GM19328 (cell line): ENCODE measurements at regions not wholly inside any gene's neighbourhood (a gene's known extent, or its start where the extent isn't known, plus 50 kb on each side); places are given as distances from the start of the nearest gene placed in this dataset.
"Not testable (repeated sequence)": the region's sequence is repeated elsewhere in the genome, so short reads cannot be mapped to it uniquely, and the experiment has no call there.

ENCODE experiments used
- ATAC-seq: cut with Tn5 transposase; IDR thresholded peaks from one replicate; pipeline ENCODE4 v1.9.1; 2021; ENCODE audit warnings: mild to moderate bottlenecking, moderate library complexity; ENCODE audit not compliant: unreplicated experiment

DNA sequence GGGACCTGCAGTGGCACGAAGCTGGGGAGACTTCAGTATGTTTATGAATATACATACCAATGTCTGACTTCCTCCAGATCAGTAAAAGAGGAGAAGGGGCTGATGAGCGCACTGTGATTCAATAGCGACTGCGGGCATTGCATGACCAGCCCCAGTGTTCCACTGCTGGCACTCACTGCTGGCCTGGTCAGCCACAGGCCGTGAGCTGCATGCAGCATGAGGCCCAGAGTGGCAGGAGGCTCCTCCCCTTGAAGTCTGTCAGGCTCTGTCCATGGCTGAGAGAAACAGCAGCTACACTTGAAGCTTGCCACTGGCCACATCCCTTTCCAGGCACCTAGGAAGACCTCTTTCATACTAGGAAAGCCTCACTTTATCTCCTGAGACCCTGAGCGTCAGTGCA lies 265.9 kb upstream of the CDYL start:
- ATAC-seq = no peak

DNA sequence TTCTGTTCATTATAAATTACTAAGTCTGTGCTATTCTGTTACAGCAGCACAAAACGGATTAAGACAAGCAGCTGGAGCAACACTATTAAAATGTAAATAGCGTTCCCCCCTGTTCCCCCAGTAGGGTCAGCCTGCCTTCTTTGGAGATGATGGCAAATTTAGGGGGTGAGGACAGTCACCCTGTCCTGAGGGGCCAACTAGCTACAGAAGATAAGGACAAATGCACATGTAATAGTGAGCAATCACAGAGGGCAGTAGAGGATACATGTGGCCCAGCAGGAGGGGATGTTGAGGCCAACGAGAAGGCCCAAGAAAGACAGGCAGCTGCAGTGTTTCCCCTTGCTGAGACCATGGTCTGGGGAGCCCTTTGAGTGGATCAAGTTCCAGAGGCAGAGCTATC lies 266.7 kb upstream of the CDYL start:
- no peak for ATAC-seq

DNA sequence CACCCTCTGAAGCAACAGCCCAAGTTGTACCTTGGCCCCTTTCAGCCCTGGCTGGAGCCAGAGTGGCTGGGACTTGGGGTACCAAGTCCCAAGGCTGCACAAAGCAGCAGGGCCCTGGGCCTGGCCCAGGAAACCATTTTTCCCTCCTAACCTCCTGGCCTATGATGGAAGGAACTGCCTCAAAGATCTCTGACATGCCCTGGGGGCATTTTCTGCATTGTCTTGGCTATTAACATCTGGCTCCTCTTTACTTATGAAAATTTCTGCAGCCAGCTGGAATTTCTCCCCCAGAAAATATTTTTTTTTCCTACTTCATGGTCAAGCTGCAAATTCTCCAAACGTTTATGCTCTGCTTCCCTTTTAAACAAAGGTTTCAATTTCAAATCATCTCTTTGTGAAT lies 269.4 kb upstream of the CDYL start:
- no peak for ATAC-seq

DNA sequence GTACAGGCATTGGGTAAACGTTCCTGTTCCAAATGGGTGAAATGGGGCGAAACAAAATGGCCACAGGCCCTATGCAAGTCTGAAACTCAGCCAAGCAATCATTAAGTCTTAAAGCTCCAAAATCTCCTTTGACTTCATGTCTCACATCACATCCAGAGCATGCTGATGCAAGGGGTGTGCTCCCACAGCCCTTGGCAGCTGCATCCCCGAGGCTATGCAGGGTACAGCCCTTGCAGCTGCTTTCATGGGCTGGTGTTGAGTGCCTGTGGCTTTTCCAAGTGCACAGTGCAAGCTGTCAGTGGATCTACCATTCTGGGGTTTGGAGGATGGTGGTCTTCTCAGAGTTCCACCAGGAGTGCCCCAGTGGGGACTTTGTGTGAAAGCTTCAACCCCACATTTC lies 270.0 kb upstream of the CDYL start:
- ATAC-seq = no peak

DNA sequence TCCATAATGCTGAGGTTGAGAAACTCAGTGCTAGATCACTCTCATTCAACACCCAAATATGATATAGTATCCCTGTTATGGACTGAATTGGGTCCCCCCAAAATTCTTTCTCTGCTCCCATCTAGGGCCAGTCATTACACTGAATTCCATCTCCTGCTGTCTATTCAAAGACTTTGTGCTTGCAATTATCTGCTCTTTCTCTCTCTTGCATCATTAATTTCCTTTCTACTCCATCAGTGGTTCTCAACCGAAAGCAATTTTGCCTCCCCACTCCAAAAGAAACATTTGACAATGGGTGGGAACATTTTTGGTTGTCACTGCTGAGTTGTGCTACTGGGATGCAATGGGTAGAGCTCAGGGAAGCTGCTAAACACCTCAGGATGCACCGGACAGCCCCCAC lies 271.5 kb upstream of the CDYL start:
- ATAC-seq = no peak

DNA sequence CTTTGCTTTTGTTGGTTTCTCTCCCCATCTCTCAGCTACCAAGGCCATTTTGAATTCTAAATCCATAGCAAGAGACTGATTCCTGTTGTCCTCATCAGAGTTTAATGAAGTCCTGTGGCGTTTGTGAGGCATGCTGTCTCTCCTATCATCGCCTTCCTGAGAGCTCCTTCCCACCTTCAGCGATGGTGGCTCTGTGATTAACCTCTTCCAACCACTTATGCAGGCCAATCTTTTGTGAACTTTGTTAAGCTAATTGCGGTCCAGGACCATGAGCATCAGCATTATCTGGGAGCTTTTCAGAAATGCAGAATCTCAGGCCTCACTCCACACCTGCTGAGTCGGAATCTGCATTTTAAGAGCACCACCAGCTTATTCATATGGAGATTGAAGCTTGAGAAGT lies 272.5 kb upstream of the CDYL start:
- no peak for ATAC-seq

DNA sequence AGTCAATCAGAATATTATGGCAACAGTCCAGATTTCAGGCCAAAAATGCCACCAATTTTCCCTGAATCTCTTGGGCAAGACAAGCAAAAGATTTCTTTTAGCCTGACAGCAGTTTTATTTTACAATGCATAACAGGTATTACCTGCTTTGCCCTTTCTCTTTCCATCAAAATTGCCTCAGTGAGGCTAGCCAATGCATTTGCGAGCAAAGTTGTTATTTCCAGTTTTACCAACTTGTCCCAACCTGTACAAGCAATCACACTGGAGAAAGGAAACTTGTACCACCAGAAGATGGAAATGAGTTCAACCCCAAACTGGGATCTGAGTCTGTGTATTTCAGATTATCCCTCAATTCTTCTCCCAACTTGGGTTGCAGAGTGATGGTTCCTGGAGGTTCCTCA lies 279.9 kb upstream of the CDYL start:
- no peak for ATAC-seq

DNA sequence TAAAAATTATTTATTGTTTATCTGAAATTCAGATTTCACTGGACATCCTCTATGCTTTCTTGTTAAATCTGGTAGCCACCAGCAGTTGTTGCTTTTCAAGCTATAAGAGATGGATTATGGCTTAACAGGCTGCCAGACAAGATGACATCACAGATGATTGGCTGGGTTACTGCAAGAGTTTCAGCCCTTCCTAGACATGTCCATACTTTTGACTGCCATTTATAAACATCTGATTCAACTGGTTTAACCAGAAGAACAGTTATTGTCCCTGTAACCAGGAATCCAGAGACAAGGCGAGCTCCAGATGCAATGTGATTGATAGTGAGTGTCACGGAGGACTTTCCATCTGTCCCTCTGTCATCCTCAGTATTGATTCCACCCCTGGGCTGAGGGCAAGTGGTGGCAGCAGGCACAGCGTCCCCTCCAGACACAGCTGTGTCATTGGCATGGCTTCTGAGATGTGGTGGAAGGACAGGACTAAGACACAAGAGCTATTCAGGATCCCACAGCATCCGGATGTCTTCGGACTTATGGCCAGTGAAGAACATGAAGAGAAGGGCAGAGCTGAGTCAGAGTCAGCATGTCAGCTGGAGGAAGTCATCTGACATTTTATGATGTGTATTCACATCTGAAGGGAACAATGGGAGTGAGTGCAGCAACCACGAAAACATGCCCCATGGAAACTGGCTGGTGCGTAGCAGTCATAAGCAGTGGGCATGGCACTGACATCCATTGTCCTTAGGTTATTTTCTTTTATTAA lies 284.5 kb upstream of the CDYL start:
- no peak for ATAC-seq

DNA sequence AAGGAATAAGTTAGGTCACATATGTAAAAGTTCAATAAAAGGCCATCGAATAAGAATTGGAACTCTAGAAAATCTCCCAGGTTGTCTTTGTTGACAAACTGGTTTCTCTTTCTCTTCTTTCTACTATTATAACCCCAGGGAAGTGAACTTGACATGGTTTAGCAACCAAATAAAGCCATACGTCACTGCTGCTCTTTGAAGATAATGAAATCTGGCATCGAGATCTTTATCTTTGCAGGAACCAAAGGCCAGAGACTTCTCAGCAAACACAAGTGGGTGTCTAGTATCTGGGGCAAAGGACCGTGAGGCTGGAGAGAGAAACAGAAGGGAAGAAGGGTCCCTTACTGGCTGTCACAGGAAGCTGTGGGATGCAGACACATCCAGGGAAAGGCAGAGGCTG lies 286.7 kb upstream of the CDYL start:
- ATAC-seq = no peak

DNA sequence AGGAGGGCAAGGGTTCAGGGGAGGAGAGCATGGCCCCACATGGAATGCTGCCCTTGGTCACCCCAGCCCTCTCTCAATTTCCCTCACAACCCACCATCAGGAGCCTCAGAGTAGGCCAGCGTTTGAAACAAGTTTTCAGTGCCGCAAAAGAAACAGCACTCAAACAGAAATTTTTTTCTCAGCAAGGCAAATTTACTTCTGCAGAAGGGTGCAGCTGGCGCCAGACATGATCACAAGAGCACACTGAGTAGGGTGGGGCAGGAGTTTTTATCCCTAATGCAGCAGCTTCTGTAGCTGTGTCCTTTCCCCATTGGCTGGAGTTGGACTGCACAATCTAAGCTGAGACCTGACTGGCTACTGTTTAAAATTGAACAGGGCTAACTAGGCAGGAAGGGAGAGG lies 287.8 kb upstream of the CDYL start:
- no peak for ATAC-seq

DNA sequence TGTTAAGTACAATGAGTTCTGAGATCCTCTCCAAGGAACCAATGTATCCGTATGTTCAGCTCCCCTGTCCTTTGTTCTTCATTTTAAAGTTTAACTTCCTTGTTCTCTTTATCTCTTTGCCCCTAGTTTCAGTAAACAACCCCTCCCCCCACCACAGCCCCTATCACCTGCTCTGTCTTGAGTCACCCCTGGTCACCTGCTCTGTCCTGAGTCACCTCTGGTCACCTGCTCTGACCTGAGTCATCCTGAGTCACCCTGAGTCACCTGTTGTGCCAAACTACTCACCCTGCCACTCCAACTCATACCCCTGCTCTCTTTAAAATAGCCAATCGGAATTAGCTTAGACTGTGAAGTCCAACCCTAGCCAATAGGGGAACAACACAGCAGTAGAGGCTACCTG lies 288.7 kb upstream of the CDYL start:
- ATAC-seq = no peak

DNA sequence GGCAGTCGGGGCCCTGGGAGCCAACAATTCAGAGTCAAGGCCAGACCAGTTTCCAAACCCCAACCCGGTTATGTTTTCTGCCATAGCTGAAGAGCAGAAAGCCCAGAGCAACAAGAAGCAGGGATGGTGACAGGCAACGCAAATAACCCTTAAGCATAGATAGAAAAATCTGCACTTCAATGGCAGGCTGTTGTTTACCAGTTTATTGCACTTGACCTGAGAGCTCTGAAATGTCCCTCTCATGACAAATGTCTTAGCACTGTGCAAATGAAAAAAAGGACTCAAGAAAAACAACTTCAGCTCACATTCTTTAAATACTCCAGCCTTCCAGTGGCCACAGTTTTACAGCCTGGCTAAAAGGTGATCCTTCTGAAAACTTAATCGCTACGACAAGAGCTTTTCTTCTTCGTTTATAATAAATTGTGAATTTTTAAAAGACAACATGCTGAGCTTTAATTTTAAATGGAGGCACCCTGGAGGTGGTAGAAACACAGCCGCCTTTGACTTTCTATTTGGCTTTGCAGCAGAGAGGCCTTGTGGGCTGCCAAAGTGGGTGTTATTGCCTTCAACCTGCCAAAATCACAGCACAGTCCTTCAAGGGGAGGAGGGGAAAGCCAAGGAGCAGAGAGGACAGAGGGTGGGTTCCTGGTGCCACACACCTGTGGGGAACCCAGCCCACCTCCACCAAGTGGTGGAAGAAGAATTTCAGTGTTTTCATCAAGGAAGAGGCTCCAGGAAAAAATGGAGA lies 289.5 kb upstream of the CDYL start:
- no peak for ATAC-seq

DNA sequence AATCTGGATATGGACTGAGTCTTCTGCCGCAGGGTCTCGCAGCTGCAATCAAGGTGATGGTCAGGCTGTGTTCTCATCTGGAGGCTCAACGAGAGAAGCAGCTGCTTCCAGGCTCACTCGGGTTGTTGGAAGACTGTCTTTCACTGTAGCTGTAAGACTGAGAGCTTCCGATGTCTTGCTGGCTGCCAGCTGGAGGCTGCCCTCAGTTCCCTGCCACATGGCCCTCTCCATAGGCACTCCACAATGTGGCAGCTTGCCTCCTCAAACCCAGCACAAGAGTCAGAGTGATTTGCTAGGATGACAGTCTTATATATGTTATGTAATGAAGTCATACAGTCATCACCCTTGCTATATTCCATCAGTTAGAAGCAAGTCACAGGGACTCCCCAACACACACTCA lies 290.5 kb upstream of the CDYL start:
- no peak for ATAC-seq

DNA sequence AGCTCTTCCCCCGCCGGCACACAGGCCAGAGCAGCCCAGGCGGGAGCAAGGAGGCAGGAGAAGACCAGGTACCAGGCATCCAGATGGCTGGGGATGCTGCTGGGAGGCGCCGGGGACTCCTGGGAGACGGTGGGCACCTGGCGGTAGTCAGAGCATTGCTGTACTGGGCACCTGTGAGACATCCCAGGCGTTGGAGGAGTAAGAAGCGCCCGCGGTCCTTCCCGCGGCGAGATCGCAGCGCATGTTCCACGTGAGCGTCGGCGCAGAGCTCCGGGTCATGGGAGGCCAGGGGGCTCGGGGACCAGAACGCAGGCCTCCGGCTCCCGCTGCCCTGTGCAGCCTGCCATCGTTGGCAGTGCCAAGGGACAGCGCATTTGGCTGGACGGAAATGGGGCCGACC lies 293.7 kb upstream of the CDYL start:
- no peak for ATAC-seq

DNA sequence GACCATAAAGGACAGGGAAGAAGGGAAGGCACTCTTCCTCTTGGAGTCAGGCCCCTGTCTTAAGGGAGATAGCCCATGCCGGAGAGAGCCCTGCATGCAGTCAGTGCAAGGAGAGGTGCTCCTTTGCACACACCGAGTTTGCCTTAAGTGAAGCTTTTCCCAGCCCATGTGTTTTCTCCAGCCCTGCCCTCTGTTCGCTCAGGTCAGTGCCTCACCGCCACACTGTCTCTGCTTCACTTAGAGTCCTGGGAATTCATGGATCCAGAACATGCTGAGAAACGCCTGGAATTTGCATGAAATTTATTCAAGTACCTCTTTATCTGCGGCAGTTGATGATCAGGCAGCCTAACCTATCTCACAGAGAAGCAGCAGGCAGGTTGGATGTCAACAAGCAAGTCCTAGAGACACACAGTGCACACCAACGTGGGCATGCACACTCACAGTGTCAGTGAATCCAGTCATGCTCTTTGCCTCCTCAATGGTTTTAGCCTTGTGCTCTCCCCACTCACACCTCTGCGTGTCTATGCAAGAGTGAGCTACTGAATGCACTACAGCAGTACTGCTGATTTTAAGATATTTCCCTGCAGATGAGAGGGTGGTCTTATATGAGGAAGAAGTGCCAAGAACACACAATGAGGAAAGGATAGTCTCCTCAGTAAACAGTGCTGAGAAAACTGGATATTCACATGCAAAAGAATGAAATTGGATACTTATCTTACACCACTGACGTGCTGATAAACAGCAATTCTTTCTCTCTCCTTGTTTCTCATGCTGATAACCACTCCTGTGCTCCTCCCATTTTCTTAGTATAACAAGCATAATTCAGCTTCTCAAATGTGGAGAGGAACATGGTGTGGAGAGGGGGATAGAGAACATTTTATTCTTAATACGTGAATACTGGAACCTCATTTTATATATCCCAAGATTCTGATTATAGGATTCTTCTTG lies 295.1 kb upstream of the CDYL start:
- no peak for ATAC-seq

DNA sequence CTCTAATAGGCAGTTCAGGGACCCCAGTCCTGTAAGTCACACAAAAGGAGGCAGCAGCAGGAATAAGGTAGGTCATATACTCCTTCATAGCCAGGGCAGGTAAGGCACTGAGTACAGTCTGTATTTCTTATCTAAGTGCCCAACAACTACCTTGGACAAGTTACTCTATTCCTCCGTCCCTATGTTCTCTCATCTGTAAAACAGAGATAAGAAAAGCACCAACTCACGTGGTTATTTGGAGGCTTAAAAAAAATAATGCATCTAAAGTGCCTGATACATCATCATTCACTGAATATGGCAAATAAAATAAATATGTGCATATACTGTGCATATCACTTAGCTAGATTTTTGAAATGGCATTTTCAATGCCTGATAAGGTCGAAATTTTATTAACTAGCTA lies 298.1 kb upstream of the CDYL start:
- no peak for ATAC-seq

DNA sequence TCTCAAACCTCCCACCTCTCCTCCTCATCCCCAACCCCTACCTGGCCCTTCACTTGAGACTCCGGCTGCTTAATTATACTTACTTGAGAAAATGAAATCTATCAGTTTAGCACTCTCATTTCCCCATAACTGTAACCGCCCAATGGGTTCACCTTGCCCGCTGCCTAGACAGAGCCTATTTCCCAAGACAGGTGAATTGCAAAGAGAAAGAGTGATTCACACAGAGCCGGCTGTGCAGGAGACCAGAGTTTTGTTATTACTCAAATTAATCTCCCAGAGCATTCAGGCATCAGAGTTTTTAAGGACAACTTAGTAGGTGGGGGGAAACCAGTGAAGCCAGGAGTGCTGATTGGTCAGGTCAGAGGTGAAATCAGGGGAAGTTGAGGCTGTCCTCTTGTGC lies 301.4 kb upstream of the CDYL start:
- ATAC-seq = no peak

DNA sequence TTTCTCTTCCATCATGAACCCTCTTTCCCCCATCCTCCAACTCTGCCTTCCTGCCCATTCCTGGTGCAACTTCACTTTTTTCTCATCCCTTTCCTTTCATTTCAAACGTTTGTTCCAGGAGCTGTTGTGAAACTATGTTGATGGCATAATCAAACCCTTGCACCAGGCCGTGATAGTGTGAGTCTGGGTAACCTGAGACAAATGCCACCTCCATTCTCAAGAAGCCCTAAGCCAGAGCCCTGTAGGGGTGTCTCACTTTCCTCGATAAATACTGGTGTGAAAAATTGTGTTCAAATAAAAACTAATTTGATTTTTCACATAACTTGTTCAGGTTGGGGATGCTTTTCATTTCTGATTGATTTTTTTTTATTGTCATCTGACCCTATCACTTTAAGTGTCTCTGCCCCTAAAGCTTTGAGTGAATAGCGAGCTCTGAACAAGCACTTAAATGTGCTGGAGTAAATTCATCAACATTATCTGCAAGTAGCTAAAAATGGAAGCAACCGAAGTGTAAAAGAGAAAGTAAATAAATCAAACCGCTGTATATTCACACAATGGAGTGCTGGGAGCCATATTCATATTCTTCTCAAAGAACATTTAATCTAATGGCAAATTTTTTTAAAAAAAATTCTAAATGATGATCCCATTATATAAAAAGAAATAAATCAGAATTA lies 303.1 kb upstream of the CDYL start:
- no peak for ATAC-seq

DNA sequence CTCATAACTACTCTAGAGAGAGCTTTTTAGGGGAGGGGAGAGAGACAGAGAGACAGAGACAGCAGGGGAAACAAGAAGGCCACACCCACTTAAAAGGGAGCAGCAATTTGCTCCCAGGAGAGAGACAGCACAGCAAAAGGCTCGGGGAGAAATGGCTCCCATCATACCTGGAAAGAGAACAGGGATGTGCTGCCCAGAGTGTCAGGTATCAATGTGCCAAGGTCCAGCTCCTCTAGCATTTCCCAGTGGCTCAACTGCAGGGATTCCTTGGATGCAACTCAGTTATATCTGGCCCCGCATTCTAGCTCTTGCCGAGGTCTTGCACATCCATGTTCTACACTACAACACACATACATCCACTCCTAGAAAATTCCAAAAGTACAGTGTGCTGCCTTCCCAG lies 304.0 kb upstream of the CDYL start:
- ATAC-seq = no peak

DNA sequence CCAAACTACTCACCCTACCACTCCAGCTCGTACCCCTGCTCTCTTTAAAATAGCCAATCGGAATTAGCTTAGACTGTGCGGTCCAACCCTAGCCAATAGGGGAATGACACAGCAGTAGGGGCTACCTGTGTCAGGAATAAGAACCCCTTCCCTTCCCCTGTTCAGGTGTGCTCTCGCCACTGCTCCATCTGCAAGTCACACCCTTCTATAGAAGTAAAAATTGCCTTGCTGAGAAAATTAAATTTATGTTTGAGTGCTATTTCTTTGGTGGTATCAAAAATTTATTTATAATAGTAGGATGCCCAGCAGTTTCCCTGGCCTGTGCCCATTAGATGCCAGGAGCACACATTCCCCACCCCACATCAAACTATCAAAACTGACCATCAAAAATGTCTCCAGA lies 304.7 kb upstream of the CDYL start:
- not testable (repeated sequence) for ATAC-seq

DNA sequence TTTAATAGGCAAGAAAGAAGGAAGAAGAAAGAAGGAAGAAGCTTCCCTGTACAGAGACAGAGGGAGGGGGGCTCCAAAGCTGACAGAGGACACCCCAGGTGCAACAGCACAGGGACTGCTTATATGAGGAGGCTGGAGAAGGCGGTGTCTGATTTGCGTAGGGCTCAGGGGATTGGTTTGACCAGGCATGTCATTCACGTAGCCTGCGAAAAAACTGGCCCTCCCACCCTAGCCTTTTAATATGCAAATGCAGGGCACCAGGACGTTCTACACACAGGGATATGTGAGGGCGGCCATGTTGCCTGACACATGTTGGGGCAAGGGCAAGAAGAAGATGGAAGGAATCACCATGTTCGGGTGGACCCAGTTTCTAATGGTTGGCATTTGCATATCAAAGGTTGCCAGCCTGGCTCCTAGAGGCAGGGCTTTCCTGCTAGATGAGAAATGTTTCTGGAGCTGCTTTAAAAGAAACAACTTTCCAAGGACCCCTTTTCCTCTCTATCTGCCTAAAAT lies 305.4 kb upstream of the CDYL start:
- no peak for ATAC-seq
